ENCODE measurements at regions not wholly inside any gene's neighbourhood (a gene's known extent, or its start where the extent isn't known, plus 50 kb on each side); places are given as distances from the start of the nearest gene placed in this dataset.
"Not testable (repeated sequence)": the region's sequence is repeated elsewhere in the genome, so short reads cannot be mapped to it uniquely, and the experiment has no call there.

DNA sequence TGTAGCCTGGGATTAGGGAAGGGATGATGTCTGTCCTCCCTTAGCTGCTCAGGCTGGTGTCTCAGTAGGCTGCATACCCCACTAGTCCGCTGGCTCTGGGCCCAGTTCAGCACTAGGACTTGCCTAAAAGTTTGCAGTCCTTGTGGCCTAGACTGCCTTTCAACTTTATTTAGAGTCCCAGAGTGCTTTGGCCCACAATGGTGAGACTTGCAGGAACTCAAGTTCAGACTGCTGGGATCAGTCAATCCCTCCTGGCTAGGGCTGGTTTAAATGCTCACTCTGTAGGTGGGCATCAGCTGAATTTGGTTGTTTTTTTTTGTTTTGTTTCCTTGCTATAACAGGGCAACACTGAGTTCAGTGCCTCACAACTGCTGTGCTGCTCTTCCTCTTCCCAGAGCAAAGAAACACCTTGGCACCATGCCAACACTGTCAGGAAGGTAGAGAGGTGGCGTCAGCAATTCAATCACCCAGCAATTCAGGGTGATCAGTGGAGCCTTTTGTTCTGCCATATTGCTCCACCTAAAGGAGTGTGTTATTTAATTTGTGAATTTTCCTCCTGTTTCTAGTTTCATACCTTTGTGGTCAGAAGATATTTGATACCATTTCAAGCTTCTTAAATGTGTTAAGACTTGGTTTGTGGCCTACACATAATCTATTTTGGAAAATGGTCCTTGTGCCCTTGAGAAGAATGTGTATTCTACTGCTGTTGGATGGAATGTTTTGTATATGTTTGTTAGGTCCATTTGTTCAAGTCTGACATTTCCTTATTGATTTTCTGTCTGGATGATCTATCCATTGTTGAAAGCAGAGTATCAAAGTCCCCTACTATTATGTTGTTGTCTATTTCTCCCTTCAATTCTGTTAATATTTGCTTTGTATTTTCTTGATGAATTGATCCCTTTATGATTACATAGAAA, 284.0 kb upstream of the PMFBP1 start:
- Histone ChIP-seq H3K4me3 (ENCODE audit: insufficient read depth, low read depth, low read length, poor library complexity, severe bottlenecking) (no peak overlapping the region), H3K36me3 (ENCODE audit: control insufficient read depth, insufficient read depth, low read length) (no peaks in the 10 kb centered on the region), H3K27ac (ENCODE audit: insufficient read depth, low read length, poor library complexity, severe bottlenecking) (no peak overlapping the region), H3K4me1 (ENCODE audit: control insufficient read depth, insufficient read depth, low read length, poor library complexity, severe bottlenecking) (no peaks in the 10 kb centered on the region), H3K9me3 (ENCODE audit: control insufficient read depth, low read length) (no peaks in the 10 kb centered on the region), H3K27me3 (replicated peaks; ENCODE audit: control insufficient read depth, insufficient read depth, low read length, poor library complexity, severe bottlenecking) (no peaks in the 10 kb centered on the region)
- DNase-seq: no peak

DNA sequence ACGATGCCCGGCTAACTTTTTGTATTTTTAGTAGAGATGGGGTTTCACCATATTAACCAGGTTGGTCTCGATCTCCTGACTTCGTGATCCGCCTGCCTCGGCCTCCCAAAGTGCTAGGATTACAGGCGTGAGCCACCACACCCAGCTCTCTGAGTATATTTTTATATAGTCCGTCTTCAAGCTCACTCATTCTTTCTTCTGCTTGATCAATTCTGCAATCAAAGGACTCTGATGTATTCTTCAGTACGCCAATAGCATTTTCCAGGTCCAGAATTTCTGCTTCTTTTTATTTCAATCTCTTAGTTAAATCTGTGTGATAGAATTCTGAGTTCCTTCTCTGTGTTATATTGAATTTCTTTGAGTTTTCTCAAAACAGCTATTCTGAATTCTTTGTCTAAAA, 281.9 kb upstream of the PMFBP1 start:
- DNase-seq; H3K9me3 ChIP-seq (ENCODE audit: control insufficient read depth, low read length); H3K4me1 ChIP-seq (ENCODE audit: control insufficient read depth, insufficient read depth, low read length, poor library complexity, severe bottlenecking); H3K27me3 ChIP-seq (replicated peaks; ENCODE audit: control insufficient read depth, insufficient read depth, low read length, poor library complexity, severe bottlenecking); H3K4me3 ChIP-seq (ENCODE audit: insufficient read depth, low read depth, low read length, poor library complexity, severe bottlenecking); H3K27ac ChIP-seq (ENCODE audit: insufficient read depth, low read length, poor library complexity, severe bottlenecking); H3K36me3 ChIP-seq (ENCODE audit: control insufficient read depth, insufficient read depth, low read length): not testable (repeated sequence)

DNA sequence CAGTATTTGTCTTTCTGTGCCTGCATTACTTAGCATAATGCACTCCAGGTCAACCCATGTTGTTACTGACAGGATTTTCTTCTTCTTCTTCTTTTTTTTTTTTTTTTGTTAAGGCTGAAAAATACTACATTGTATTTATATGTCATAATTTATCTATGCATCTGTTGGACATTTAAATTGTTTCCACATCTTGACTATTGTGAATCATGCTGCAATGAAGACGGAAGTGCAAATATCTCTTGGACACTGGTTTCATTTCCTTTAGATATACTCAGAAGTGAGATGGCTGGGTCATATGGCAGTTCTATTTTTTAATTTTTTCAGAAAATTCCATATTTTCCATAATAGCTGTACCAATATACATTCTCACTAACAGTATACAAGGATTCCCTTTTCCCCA, 272.7 kb upstream of the PMFBP1 start:
- no peaks in the 10 kb centered on the region for H3K9me3 ChIP-seq (ENCODE audit: control insufficient read depth, low read length)
- H3K36me3 ChIP-seq (ENCODE audit: control insufficient read depth, insufficient read depth, low read length): no peaks in the 10 kb centered on the region
- no peaks in the 10 kb centered on the region for H3K4me1 ChIP-seq (ENCODE audit: control insufficient read depth, insufficient read depth, low read length, poor library complexity, severe bottlenecking)
- no peak overlapping the region for H3K27ac ChIP-seq (ENCODE audit: insufficient read depth, low read length, poor library complexity, severe bottlenecking)
- no peaks in the 10 kb centered on the region for H3K27me3 ChIP-seq (replicated peaks; ENCODE audit: control insufficient read depth, insufficient read depth, low read length, poor library complexity, severe bottlenecking)
- no peak overlapping the region for H3K4me3 ChIP-seq (ENCODE audit: insufficient read depth, low read depth, low read length, poor library complexity, severe bottlenecking)
- DNase-seq: no peak

DNA sequence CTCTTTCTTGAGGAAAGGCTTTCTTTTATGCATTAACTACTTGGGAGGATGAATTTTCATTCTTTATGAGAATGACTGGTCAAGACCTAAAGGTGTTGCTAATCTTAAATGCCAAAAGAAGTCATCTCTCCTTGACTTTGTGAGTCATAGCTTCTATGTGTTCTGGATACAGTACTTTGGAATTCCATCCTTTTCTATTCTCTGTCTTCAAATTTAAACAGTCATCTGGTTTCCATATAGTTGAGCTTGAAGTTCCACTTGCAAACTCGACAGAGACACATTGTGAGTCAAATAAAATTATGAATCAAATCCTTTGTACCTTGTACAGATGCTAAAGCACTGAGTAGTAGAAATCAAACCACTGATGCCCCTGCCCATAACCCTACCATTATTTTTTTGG, 271.9 kb upstream of the PMFBP1 start:
- Histone ChIP-seq H3K4me1 (ENCODE audit: control insufficient read depth, insufficient read depth, low read length, poor library complexity, severe bottlenecking) (no peaks in the 10 kb centered on the region), H3K27me3 (replicated peaks; ENCODE audit: control insufficient read depth, insufficient read depth, low read length, poor library complexity, severe bottlenecking) (no peaks in the 10 kb centered on the region), H3K27ac (ENCODE audit: insufficient read depth, low read length, poor library complexity, severe bottlenecking) (no peak overlapping the region), H3K36me3 (ENCODE audit: control insufficient read depth, insufficient read depth, low read length) (no peaks in the 10 kb centered on the region), H3K9me3 (ENCODE audit: control insufficient read depth, low read length) (no peaks in the 10 kb centered on the region), H3K4me3 (ENCODE audit: insufficient read depth, low read depth, low read length, poor library complexity, severe bottlenecking) (no peak overlapping the region)
- no peak for DNase-seq

DNA sequence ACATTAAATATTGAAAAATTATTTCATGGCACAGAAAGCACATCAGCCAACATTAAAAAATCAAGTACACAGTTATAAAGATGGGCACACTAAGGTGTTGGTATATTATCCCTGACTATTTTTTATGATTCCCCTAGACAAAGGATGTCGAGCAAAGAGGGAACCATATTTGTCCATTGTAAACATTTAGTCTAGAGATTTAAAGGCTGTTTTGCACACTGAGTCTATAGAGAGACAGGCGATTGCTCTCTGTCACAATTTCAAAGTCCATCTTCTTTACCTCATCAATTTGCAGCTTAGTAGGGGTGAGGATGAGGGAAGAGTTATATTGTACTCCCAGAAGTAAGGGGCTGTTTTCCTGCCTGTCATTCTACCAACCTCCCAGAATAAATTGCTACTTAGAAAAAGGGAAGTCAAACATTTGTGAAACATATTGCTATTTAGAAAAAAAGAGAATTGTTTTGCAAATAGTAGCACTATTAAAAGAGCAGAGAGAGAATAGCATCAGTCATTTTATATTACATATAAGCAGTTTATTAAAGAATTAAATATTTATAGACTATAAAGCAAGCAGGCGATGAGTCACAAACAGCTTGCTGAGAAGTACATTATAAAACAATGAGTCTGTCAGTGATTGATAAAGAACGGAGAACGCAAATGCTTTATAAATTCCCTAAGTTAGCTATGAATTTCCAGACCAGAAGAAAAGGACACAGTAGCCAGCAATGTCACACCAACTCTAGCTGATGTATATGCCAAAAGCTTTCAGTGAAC, 270.6 kb upstream of the PMFBP1 start:
- no peak for DNase-seq
- Histone ChIP-seq H3K36me3 (ENCODE audit: control insufficient read depth, insufficient read depth, low read length) (no peaks in the 10 kb centered on the region), H3K27ac (ENCODE audit: insufficient read depth, low read length, poor library complexity, severe bottlenecking) (no peak overlapping the region), H3K4me3 (ENCODE audit: insufficient read depth, low read depth, low read length, poor library complexity, severe bottlenecking) (no peak overlapping the region), H3K27me3 (replicated peaks; ENCODE audit: control insufficient read depth, insufficient read depth, low read length, poor library complexity, severe bottlenecking) (no peaks in the 10 kb centered on the region), H3K9me3 (ENCODE audit: control insufficient read depth, low read length) (no peaks in the 10 kb centered on the region), H3K4me1 (ENCODE audit: control insufficient read depth, insufficient read depth, low read length, poor library complexity, severe bottlenecking) (no peaks in the 10 kb centered on the region)

DNA sequence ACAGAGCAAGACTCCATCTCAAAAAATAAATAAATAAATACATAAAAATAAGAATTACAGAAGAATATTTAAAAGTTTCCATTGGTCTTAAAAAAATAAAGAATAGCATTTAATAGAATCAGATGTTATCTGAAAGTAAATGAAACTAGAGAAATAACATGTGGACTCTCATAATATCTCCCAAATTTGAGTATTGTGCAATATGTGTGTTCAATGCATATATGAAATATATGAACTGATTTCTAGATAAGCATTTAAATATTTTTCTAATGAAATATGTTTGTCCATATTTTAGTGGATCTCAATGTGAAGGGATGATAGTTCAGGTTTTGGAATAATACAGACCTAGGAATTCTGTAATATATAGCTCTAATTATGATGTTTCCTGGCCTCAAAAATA, 265.9 kb upstream of the PMFBP1 start:
- no peaks in the 10 kb centered on the region for H3K9me3 ChIP-seq (ENCODE audit: control insufficient read depth, low read length)
- no peaks in the 10 kb centered on the region for H3K36me3 ChIP-seq (ENCODE audit: control insufficient read depth, insufficient read depth, low read length)
- no peaks in the 10 kb centered on the region for H3K4me1 ChIP-seq (ENCODE audit: control insufficient read depth, insufficient read depth, low read length, poor library complexity, severe bottlenecking)
- H3K27me3 ChIP-seq (replicated peaks; ENCODE audit: control insufficient read depth, insufficient read depth, low read length, poor library complexity, severe bottlenecking): no peaks in the 10 kb centered on the region
- no peak for DNase-seq
- no peak overlapping the region for H3K4me3 ChIP-seq (ENCODE audit: insufficient read depth, low read depth, low read length, poor library complexity, severe bottlenecking)
- no peak overlapping the region for H3K27ac ChIP-seq (ENCODE audit: insufficient read depth, low read length, poor library complexity, severe bottlenecking)

DNA sequence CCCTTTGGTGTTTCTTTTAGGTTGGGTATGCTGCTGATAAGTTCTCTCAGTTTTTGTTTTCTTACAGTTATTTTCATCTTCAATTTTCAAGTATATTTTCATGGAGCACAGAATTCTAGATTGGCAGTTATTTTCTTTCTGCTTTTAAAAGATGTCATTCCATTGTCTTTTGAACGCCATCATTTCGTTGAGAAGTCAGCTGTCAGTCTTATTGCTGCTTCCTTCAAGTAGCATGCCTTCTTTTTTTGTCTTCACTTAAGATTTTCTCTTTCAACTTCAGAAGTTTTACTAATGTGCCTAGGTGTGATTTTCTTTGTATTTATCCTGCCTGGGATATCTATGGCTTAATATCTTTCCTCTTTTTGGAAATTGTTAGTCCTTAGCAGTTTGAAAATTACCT, 262.2 kb upstream of the PMFBP1 start:
- Histone ChIP-seq H3K9me3 (ENCODE audit: control insufficient read depth, low read length) (no peaks in the 10 kb centered on the region), H3K4me1 (ENCODE audit: control insufficient read depth, insufficient read depth, low read length, poor library complexity, severe bottlenecking) (no peaks in the 10 kb centered on the region), H3K4me3 (ENCODE audit: insufficient read depth, low read depth, low read length, poor library complexity, severe bottlenecking) (no peak overlapping the region), H3K27me3 (replicated peaks; ENCODE audit: control insufficient read depth, insufficient read depth, low read length, poor library complexity, severe bottlenecking) (no peaks in the 10 kb centered on the region), H3K36me3 (ENCODE audit: control insufficient read depth, insufficient read depth, low read length) (no peaks in the 10 kb centered on the region), H3K27ac (ENCODE audit: insufficient read depth, low read length, poor library complexity, severe bottlenecking) (no peak overlapping the region)
- no peak for DNase-seq

DNA sequence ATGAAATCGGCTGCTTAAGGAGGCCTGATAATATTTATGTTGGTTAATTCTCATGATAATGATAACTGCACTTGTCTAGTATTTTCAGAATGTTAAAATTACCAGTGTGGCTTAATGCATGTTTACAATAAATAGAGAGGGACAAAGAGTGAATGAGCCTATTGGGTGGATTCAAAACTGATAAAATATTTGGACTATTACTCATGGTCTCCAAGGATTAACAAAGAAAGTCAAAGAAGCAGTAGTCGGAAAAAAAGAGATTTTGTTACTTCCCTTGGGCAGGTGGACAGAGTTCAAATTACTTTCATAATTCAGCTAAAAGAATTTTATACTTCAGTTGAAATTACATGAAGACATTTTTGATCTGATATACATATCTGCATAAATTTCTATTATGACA, 258.2 kb upstream of the PMFBP1 start:
- Histone ChIP-seq H3K4me3 (ENCODE audit: insufficient read depth, low read depth, low read length, poor library complexity, severe bottlenecking) (no peak overlapping the region), H3K27me3 (replicated peaks; ENCODE audit: control insufficient read depth, insufficient read depth, low read length, poor library complexity, severe bottlenecking) (no peaks in the 10 kb centered on the region), H3K36me3 (ENCODE audit: control insufficient read depth, insufficient read depth, low read length) (no peaks in the 10 kb centered on the region), H3K9me3 (ENCODE audit: control insufficient read depth, low read length) (no peaks in the 10 kb centered on the region), H3K27ac (ENCODE audit: insufficient read depth, low read length, poor library complexity, severe bottlenecking) (no peak overlapping the region), H3K4me1 (ENCODE audit: control insufficient read depth, insufficient read depth, low read length, poor library complexity, severe bottlenecking) (no peaks in the 10 kb centered on the region)
- no peak for DNase-seq

DNA sequence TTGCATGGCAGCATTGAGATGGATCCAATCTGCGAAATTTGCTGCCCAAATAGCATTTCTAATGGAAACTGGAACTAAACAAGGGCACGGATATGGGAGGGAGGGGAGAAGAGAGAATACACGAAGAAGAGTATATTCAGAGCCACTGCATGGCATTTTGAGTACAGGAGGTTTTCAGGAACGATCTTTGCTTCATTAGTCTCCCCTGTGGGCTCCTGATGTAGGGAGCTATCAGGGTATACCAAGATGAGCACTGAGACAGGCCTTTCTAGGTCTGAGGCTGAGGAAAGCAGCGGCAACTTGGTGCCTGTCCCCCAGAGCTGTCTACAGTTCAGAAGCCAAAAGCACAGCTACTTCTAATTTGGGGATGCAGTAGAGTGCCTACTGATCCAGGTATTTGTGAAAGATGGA, 257.7 kb upstream of the PMFBP1 start:
- H3K27me3 ChIP-seq (replicated peaks; ENCODE audit: control insufficient read depth, insufficient read depth, low read length, poor library complexity, severe bottlenecking): no peaks in the 10 kb centered on the region
- H3K27ac ChIP-seq (ENCODE audit: insufficient read depth, low read length, poor library complexity, severe bottlenecking): no peak overlapping the region
- H3K36me3 ChIP-seq (ENCODE audit: control insufficient read depth, insufficient read depth, low read length): no peaks in the 10 kb centered on the region
- no peak for DNase-seq
- no peaks in the 10 kb centered on the region for H3K4me1 ChIP-seq (ENCODE audit: control insufficient read depth, insufficient read depth, low read length, poor library complexity, severe bottlenecking)
- H3K9me3 ChIP-seq (ENCODE audit: control insufficient read depth, low read length): no peaks in the 10 kb centered on the region
- no peak overlapping the region for H3K4me3 ChIP-seq (ENCODE audit: insufficient read depth, low read depth, low read length, poor library complexity, severe bottlenecking)

DNA sequence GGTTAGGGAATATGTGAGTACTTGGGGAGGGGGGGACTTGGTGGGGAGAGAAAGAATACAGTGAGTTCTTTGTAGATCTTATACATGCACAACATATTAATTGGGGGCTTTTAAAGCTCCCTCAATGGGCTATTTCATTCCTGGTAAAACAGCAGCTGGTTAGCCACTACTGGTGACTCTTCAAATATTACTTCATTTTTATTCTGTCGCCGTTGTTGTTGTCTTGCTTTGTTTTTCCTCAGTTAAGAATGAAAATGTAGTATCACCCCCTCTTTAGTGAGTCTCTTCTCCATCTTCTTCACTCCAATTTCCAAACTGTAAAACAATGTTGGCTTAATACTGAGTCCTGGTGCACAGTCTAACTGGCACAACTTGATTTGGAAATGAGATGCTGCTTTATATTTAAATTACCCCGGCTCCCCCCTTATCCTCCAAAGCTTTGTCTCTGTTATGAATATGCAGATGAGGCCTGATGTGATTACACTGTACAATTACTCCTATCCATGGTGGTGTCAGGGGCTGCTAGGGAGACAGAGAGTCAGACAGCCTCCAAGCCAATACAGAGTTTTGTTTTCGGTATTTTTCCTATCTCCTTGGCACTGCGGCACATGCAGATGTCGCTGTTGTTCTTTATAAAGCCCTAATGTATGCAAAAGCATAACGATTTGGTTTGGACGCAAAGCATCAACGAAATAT, 256.9 kb upstream of the PMFBP1 start:
- Histone ChIP-seq H3K4me3 (ENCODE audit: insufficient read depth, low read depth, low read length, poor library complexity, severe bottlenecking) (no peak overlapping the region), H3K4me1 (ENCODE audit: control insufficient read depth, insufficient read depth, low read length, poor library complexity, severe bottlenecking) (no peaks in the 10 kb centered on the region), H3K27ac (ENCODE audit: insufficient read depth, low read length, poor library complexity, severe bottlenecking) (no peak overlapping the region), H3K9me3 (ENCODE audit: control insufficient read depth, low read length) (no peaks in the 10 kb centered on the region), H3K27me3 (replicated peaks; ENCODE audit: control insufficient read depth, insufficient read depth, low read length, poor library complexity, severe bottlenecking) (no peaks in the 10 kb centered on the region), H3K36me3 (ENCODE audit: control insufficient read depth, insufficient read depth, low read length) (no peaks in the 10 kb centered on the region)
- no peak for DNase-seq
